ENCODE measurements at regions not wholly inside any gene's neighbourhood (a gene's known extent, or its start where the extent isn't known, plus 50 kb on each side); places are given as distances from the start of the nearest gene placed in this dataset.

- Histone ChIP-seq H3K4me3 (no peak overlapping the region), H3K9me3 (ENCODE audit: low read depth) (no peaks in the 10 kb centered on the region), H3K27ac (no peak overlapping the region), H3K27me3 (no peaks in the 10 kb centered on the region), H3K36me3 (no peaks in the 10 kb centered on the region), H3K4me1 (ENCODE audit: low read depth) (no peaks in the 10 kb centered on the region)
- no peak for TF ChIP-seq CTCF (IDR thresholded peaks at IDR 0.05; ENCODE audit: low read depth, low read length)
- DNase-seq (ENCODE audit: low read depth in 1 of 2, low spot score in 1 of 2), result no peak
Measured at GRCh38 chr3:115450036-115450435, 173.3 kb upstream of the GAP43 start.

- Histone ChIP-seq H3K9me3 (ENCODE audit: low read depth) (no peaks in the 10 kb centered on the region), H3K4me3 (no peak overlapping the region), H3K27me3 (no peaks in the 10 kb centered on the region), H3K4me1 (ENCODE audit: low read depth) (no peaks in the 10 kb centered on the region), H3K27ac (no peak overlapping the region), H3K36me3 (no peaks in the 10 kb centered on the region)
- DNase-seq (ENCODE audit: low read depth in 1 of 2, low spot score in 1 of 2), result no peak
- no peak for TF ChIP-seq CTCF (IDR thresholded peaks at IDR 0.05; ENCODE audit: low read depth, low read length)
Measured at GRCh38 chr3:115464036-115464435, 159.3 kb upstream of the GAP43 start.

GRCh38 chr3:115469649-115470048 lies 153.7 kb upstream of the GAP43 start:
- Histone ChIP-seq H3K4me3 (no peak overlapping the region), H3K9me3 (ENCODE audit: low read depth) (no peaks in the 10 kb centered on the region), H3K27me3 (no peaks in the 10 kb centered on the region), H3K27ac (no peak overlapping the region), H3K36me3 (no peaks in the 10 kb centered on the region), H3K4me1 (ENCODE audit: low read depth) (peaks cover 4% of the 10 kb centered on the region)
- no peak for TF ChIP-seq CTCF (IDR thresholded peaks at IDR 0.05; ENCODE audit: low read depth, low read length)
- no peak for DNase-seq (ENCODE audit: low read depth in 1 of 2, low spot score in 1 of 2)

GRCh38 chr3:115470254-115470653 lies 153.1 kb upstream of the GAP43 start:
- peaks cover 8% of the 10 kb centered on the region for H3K4me1 ChIP-seq (ENCODE audit: low read depth)
- H3K4me3 ChIP-seq, result no peak overlapping the region
- H3K27me3 ChIP-seq, result no peaks in the 10 kb centered on the region
- TF ChIP-seq CTCF (IDR thresholded peaks at IDR 0.05; ENCODE audit: low read depth, low read length), result no peak
- no peak overlapping the region for H3K27ac ChIP-seq
- H3K9me3 ChIP-seq (ENCODE audit: low read depth), result no peaks in the 10 kb centered on the region
- DNase-seq (ENCODE audit: low read depth in 1 of 2, low spot score in 1 of 2), result no peak
- H3K36me3 ChIP-seq, result no peaks in the 10 kb centered on the region

- Histone ChIP-seq H3K4me1 (ENCODE audit: low read depth) (peaks cover 13% of the 10 kb centered on the region), H3K27me3 (no peaks in the 10 kb centered on the region), H3K36me3 (no peaks in the 10 kb centered on the region), H3K4me3 (no peak overlapping the region), H3K9me3 (ENCODE audit: low read depth) (no peaks in the 10 kb centered on the region), H3K27ac (no peak overlapping the region)
- peak in 1 of 2 donors; percentile 27 for DNase-seq (ENCODE audit: low read depth in 1 of 2, low spot score in 1 of 2)
- TF ChIP-seq CTCF (IDR thresholded peaks at IDR 0.05; ENCODE audit: low read depth, low read length), result no peak
Measured at GRCh38 chr3:115475178-115476041, 147.9 kb upstream of the GAP43 start.

Measured in cardiac muscle cell (in vitro differentiated cells and primary cell).